ENCODE measurements at regions not wholly inside any gene's neighbourhood (a gene's known extent, or its start where the extent isn't known, plus 50 kb on each side); places are given as distances from the start of the nearest gene placed in this dataset.
"Not testable (repeated sequence)": the region's sequence is repeated elsewhere in the genome, so short reads cannot be mapped to it uniquely, and the experiment has no call there.

GRCh38 chr2:219868635-219869034 lies 241.2 kb downstream of the SLC4A3 start:
- H3K36me3 ChIP-seq (ENCODE audit: control insufficient read depth, insufficient read depth, low read length) = no peaks in the 10 kb centered on the region
- no peak overlapping the region for H3K4me3 ChIP-seq (ENCODE audit: low read depth, low read length)
- no peaks in the 10 kb centered on the region for H3K27me3 ChIP-seq (ENCODE audit: control insufficient read depth, insufficient read depth, low read length)
- no peak for DNase-seq (ENCODE audit: low read depth)
- no peak for TF ChIP-seq CTCF (IDR thresholded peaks at IDR 0.05; ENCODE audit: insufficient read depth, low read length, poor library complexity, severe bottlenecking)

GRCh38 chr2:219870041-219870440 lies 242.6 kb downstream of the SLC4A3 start:
- H3K4me3 ChIP-seq (ENCODE audit: low read depth, low read length) = no peak overlapping the region
- no peak for DNase-seq (ENCODE audit: low read depth)
- H3K36me3 ChIP-seq (ENCODE audit: control insufficient read depth, insufficient read depth, low read length) = no peaks in the 10 kb centered on the region
- TF ChIP-seq CTCF (IDR thresholded peaks at IDR 0.05; ENCODE audit: insufficient read depth, low read length, poor library complexity, severe bottlenecking) = no peak
- no peaks in the 10 kb centered on the region for H3K27me3 ChIP-seq (ENCODE audit: control insufficient read depth, insufficient read depth, low read length)

- Histone ChIP-seq H3K27me3 (ENCODE audit: control insufficient read depth, insufficient read depth, low read length) (no peaks in the 10 kb centered on the region), H3K4me3 (ENCODE audit: low read depth, low read length) (no peak overlapping the region), H3K36me3 (ENCODE audit: control insufficient read depth, insufficient read depth, low read length) (no peaks in the 10 kb centered on the region)
- no peak for DNase-seq (ENCODE audit: low read depth)
- no peak for TF ChIP-seq CTCF (IDR thresholded peaks at IDR 0.05; ENCODE audit: insufficient read depth, low read length, poor library complexity, severe bottlenecking)
Measured at GRCh38 chr2:219871351-219871750, 243.9 kb downstream of the SLC4A3 start.

GRCh38 chr2:219875036-219875435 lies 247.6 kb downstream of the SLC4A3 start:
- H3K27me3 ChIP-seq (ENCODE audit: control insufficient read depth, insufficient read depth, low read length) = no peaks in the 10 kb centered on the region
- no peak for TF ChIP-seq CTCF (IDR thresholded peaks at IDR 0.05; ENCODE audit: insufficient read depth, low read length, poor library complexity, severe bottlenecking)
- no peak overlapping the region for H3K4me3 ChIP-seq (ENCODE audit: low read depth, low read length)
- no peaks in the 10 kb centered on the region for H3K36me3 ChIP-seq (ENCODE audit: control insufficient read depth, insufficient read depth, low read length)
- DNase-seq (ENCODE audit: low read depth) = no peak

- H3K4me3 ChIP-seq (ENCODE audit: low read depth, low read length); DNase-seq (ENCODE audit: low read depth); H3K27me3 ChIP-seq (ENCODE audit: control insufficient read depth, insufficient read depth, low read length); H3K36me3 ChIP-seq (ENCODE audit: control insufficient read depth, insufficient read depth, low read length): not testable (repeated sequence)
Measured at GRCh38 chr2:219875986-219876385, 248.6 kb downstream of the SLC4A3 start.

GRCh38 chr2:219876931-219877330 lies 249.5 kb downstream of the SLC4A3 start:
- TF ChIP-seq CTCF (IDR thresholded peaks at IDR 0.05; ENCODE audit: insufficient read depth, low read length, poor library complexity, severe bottlenecking) = no peak
- Histone ChIP-seq H3K27me3 (ENCODE audit: control insufficient read depth, insufficient read depth, low read length) (no peaks in the 10 kb centered on the region), H3K4me3 (ENCODE audit: low read depth, low read length) (no peak overlapping the region), H3K36me3 (ENCODE audit: control insufficient read depth, insufficient read depth, low read length) (no peaks in the 10 kb centered on the region)
- no peak for DNase-seq (ENCODE audit: low read depth)

All from kidney epithelial cell (primary cell).